HEK293T (cell line): ENCODE measurements at regions not wholly inside any gene's neighbourhood (a gene's known extent, or its start where the extent isn't known, plus 50 kb on each side); places are given as distances from the start of the nearest gene placed in this dataset.

Experiments used
- ARNT ChIP-seq: fragments of 450-650 bp; IDR thresholded peaks from 2 replicates; pipeline ENCODE4 v1.6.1; 2017; ENCODE audit warnings: mild to moderate bottlenecking
- BHLHE40 ChIP-seq: fragments of 450-650 bp; IDR thresholded peaks from 2 replicates; pipeline ENCODE4 v1.6.1; 2016; ENCODE audit warnings: mild to moderate bottlenecking, moderate library complexity, borderline replicate concordance
- ELF4 ChIP-seq: fragments of 450-650 bp; IDR thresholded peaks from 2 replicates; pipeline ENCODE4 v1.6.1; 2017; ENCODE audit warnings: antibody characterized with exemption
- FOXA1 ChIP-seq: fragments of 450-650 bp; IDR thresholded peaks from 2 replicates; pipeline ENCODE4 v1.6.1; 2016; ENCODE audit warnings: mild to moderate bottlenecking
- FOXK2 ChIP-seq: fragments of 450-650 bp; IDR thresholded peaks from 2 replicates; pipeline ENCODE4 v1.6.1; 2016; ENCODE audit warnings: mild to moderate bottlenecking
- FOXM1 ChIP-seq: fragments of 450-650 bp; IDR thresholded peaks from 2 replicates; pipeline ENCODE4 v1.6.1; 2017; ENCODE audit warnings: mild to moderate bottlenecking, borderline replicate concordance
- HDGF ChIP-seq: fragments of 450-650 bp; IDR thresholded peaks from 2 replicates; pipeline ENCODE4 v1.6.1; 2017; ENCODE audit warnings: antibody characterized with exemption, borderline replicate concordance
- L3MBTL2 ChIP-seq: fragments of 450-650 bp; conservative IDR thresholded peaks from 2 replicates; pipeline ENCODE4 v1.6.1; 2016; ENCODE audit warnings: mild to moderate bottlenecking
- LEF1 ChIP-seq: fragments of 450-650 bp; IDR thresholded peaks from 2 replicates; pipeline ENCODE4 v1.6.1; 2017; ENCODE audit warnings: mild to moderate bottlenecking, borderline replicate concordance
- NFRKB ChIP-seq: fragments of 450-650 bp; IDR thresholded peaks from 2 replicates; pipeline ENCODE4 v1.6.1; 2016; ENCODE audit warnings: mild to moderate bottlenecking, moderate library complexity
- PKNOX1 ChIP-seq: fragments of 450-650 bp; IDR thresholded peaks from 2 replicates; pipeline ENCODE4 v1.6.1; 2016
- SP1 ChIP-seq: fragments of 450-650 bp; IDR thresholded peaks from 2 replicates; pipeline ENCODE4 v1.6.1; 2017
- SUZ12 ChIP-seq: fragments of 450-650 bp; IDR thresholded peaks from 2 replicates; pipeline ENCODE4 v1.6.1; 2016; ENCODE audit warnings: mild to moderate bottlenecking
- TARDBP ChIP-seq: fragments of 450-650 bp; IDR thresholded peaks from 2 replicates; pipeline ENCODE4 v1.6.1; 2016

DNA sequence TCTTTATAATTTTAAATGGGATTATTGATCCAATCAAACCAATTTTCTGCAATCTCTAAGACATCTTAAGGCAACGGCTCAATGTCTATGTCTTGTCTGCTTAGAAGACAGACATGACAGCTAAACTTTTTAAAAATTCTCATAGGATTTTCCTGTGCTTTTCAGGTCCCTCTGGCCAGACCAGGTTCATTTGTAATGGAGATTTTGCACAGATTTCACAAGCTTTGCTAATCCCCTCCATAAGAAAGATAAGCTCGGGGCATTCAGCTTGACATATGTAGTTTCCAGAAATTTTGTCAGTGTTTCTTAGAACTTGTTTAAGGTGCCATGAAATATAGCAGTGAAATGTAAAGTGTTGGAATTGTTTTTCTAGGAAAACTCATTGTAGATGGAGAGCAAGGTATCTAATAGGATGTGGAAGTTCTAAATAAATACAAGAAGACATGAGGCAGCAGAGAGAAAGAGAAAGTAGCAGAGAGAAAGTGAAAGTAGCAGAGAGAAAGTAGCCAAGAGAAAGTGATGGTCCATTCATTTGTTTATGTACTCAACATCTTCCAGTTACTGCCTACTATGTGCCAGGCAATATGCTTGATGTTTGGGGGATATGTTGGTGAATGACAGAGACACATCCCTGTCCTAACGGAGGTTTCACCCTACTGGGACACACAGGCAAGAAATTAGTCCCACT is 219.1 kb upstream of the ARHGAP42 start:
- TF ChIP-seq ARNT (no peak), FOXA1 (no peak), SP1 (no peak), ELF4 (no peak), FOXM1 (no peak), L3MBTL2 (no peak), TARDBP (no peak), SUZ12 (no peak), NFRKB (no peak), HDGF (no peak), FOXK2 (no peak), PKNOX1 (no peak), LEF1 (no peak), BHLHE40 (no peak)
